Keratinocyte (primary cell): ENCODE measurements at regions not wholly inside any gene's neighbourhood (a gene's known extent, or its start where the extent isn't known, plus 50 kb on each side); places are given as distances from the start of the nearest gene placed in this dataset.

Experiments
- CTCF ChIP-seq, 3 experiments: IDR thresholded peaks in 1 of 3; conservative IDR thresholded peaks in 1 of 3; optimal IDR thresholded peaks in 1 of 3; 2 replicates in 2 of 3; 3 replicates in 1 of 3; pipeline versions ENCODE3 to v1.5.1; 2011; ENCODE audit warnings: low read length in 3 of 3, mild to moderate bottlenecking in 3 of 3, moderate library complexity in 2 of 3, control low read depth in 1 of 3, inconsistent platforms in 1 of 3; ENCODE audit not compliant: insufficient read depth in 2 of 3; ENCODE audit errors: extremely low read depth in 1 of 3
- EZH2 ChIP-seq: IDR thresholded peaks from one replicate; pipeline ENCODE4 v1.6.1; 2012; ENCODE audit warnings: inconsistent platforms, mild to moderate bottlenecking, low read length, moderate library complexity

- no peak for TF ChIP-seq CTCF (optimal IDR thresholded peaks at IDR 0.05 in 1 of 3, IDR thresholded peaks at IDR 0.05 in 1 of 3, conservative IDR thresholded peaks at IDR 0.05 in 1 of 3; ENCODE audit: extremely low read depth in 1 of 3, insufficient read depth in 2 of 3, low read length in 3 of 3)
- no peak for TF ChIP-seq EZH2
These were observed 1504.8 kb downstream of the BRD1 start for GRCh38 chr22:48322907-48323306.
